Caco-2 (cell line): ENCODE measurements at regions not wholly inside any gene's neighbourhood (a gene's known extent, or its start where the extent isn't known, plus 50 kb on each side); places are given as distances from the start of the nearest gene placed in this dataset.

Source experiments
- BruUV-seq: library from RNA; stranded (reverse); fragments of 400-500 nt; replicated peaks from 2 replicates; lab custom pipeline; 2021; lab: Mats Ljungman, UMichigan
- CTCF ChIA-PET: fragments of 300-600 bp; sonication (Branson Sonifier 250); formaldehyde crosslinking; loops from one replicate; lab custom pipeline; 2022; ENCODE audit warnings: antibody characterized with exemption; lab: Charles Lee
- POLR2A ChIA-PET: fragments of 300-600 bp; sonication (Branson Sonifier 250); formaldehyde crosslinking; loops from one replicate; lab custom pipeline; 2022; ENCODE audit warnings: antibody characterized with exemption; lab: Charles Lee
- DNase-seq, 2 experiments: peaks; one replicate each; pipeline versions ENCODE4 v3.0.0 to v3.0.0-alpha.2; 2020 to 2022
- H3K27me3 ChIP-seq: replicated peaks from 2 replicates; pipeline ENCODE4 v1.6.0; 2011; ENCODE audit warnings: low read length; ENCODE audit not compliant: control insufficient read depth, insufficient read depth
- H3K36me3 ChIP-seq: 2 replicates; pipeline ENCODE4 v1.5.1; 2011; ENCODE audit warnings: low read length; ENCODE audit not compliant: control insufficient read depth, insufficient read depth
- H3K4me1 ChIP-seq: fragments of 250-450 bp; sonication (Bioruptor Pico); 2 replicates; pipeline ENCODE4 v1.5.1; 2020; ENCODE audit warnings: mild to moderate bottlenecking
- H3K4me3 ChIP-seq: 2 replicates; pipeline ENCODE4 v1.5.1; 2011; ENCODE audit warnings: low read depth, mild to moderate bottlenecking, control low read depth, low read length
- H3K9me3 ChIP-seq: fragments of 250-450 bp; sonication (Bioruptor Pico); 2 replicates; pipeline ENCODE4 v1.5.1; 2020; ENCODE audit warnings: mild to moderate bottlenecking, moderate library complexity
- H3K27ac Mint-ChIP-seq: one replicate; pipeline ENCODE4 v1.8.0; 2022; ENCODE audit warnings: mixed read lengths; ENCODE audit not compliant: unreplicated experiment
- H3K27me3 Mint-ChIP-seq: one replicate; pipeline ENCODE4 v1.8.0; 2022; ENCODE audit warnings: mixed read lengths; ENCODE audit not compliant: insufficient read depth, unreplicated experiment
- H3K36me3 Mint-ChIP-seq: one replicate; pipeline ENCODE4 v1.8.0; 2022; ENCODE audit warnings: mild to moderate bottlenecking, mixed read lengths; ENCODE audit not compliant: insufficient read depth, unreplicated experiment
- H3K4me1 Mint-ChIP-seq: one replicate; pipeline ENCODE4 v1.8.0; 2022; ENCODE audit warnings: low read depth, mixed read lengths; ENCODE audit not compliant: unreplicated experiment
- H3K4me3 Mint-ChIP-seq: one replicate; pipeline ENCODE4 v1.8.0; 2022; ENCODE audit warnings: mild to moderate bottlenecking, moderate library complexity, mixed read lengths; ENCODE audit not compliant: unreplicated experiment
- H3K9me3 Mint-ChIP-seq: one replicate; pipeline ENCODE4 v1.8.0; 2022; ENCODE audit warnings: mixed read lengths; ENCODE audit not compliant: unreplicated experiment
- CTCF ChIP-seq, 2 experiments: fragments of 200-600 bp in 1 of 2; IDR thresholded peaks; 1 replicate in 1 of 2; 2 replicates in 1 of 2; pipeline versions ENCODE4 v1.5.1 to v1.8.0; 2011 to 2022; ENCODE audit warnings: antibody characterized with exemption in 1 of 2, control low read depth in 1 of 2, inconsistent platforms in 1 of 2, low read depth in 1 of 2, low read length in 1 of 2, mild to moderate bottlenecking in 1 of 2, moderate library complexity in 1 of 2; ENCODE audit not compliant: insufficient read depth in 1 of 2, severe bottlenecking in 1 of 2, unreplicated experiment in 1 of 2
- intact Hi-C: fragments of 100-400 bp; cut with micrococcal nuclease; formaldehyde crosslinking; loops from one replicate; pipeline ENCODE4 v1.10.0; 2022; ENCODE audit not compliant: unreplicated experiment

DNA sequence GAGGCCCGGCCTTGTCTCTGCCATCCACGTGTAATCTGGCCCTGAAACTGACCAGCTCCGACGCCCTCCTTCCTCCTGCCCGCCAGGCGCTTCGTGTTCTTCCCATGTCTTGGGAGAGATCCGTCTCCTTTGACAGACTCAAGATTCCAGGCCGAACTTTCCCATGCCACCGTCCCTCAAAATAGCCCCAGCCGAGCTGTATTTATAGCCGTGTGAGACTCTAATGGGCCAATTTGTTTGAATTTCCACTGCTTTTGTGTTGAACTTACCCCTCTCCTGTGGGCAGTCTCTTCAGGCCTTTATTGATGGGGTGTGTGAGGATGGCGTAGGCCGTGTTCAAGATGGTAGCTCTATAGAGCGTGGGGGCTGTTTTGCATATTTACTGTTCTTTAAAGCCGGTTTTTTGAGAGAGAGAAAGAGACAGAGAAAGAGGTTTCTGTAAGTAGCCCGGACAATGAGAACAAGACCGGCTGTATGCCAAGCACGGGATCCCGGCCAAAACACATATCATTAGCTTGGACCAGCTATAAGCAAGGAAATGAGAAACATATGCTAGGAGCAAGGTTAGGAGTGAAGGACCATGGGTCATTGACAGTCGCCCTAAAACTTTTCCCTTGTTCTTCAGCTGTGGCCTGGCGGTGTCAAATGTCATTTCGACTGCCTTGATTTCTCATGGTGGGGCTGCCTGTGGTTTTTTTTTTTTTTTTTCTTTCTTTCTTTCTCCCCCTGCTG lies 124.5 kb upstream of the ZFHX3 start:
- Mint-ChIP-seq H3K4me3 (no peak overlapping the region), H3K9me3 (peaks cover 11% of the 10 kb centered on the region), H3K36me3 (no peaks in the 10 kb centered on the region), H3K4me1 (peaks cover 7% of the 10 kb centered on the region), H3K27me3 (peaks cover 5% of the 10 kb centered on the region), H3K27ac (no peak overlapping the region)
- ChIA-PET CTCF (interaction anchor here (0.6 kb wide), 2 partner anchors 340 to 862 kb away, joined by 3 read pairs; no protein-coding TSS in a partner anchor), POLR2A (no interaction called here)
- no peak for DNase-seq
- TF ChIP-seq CTCF (IDR thresholded peaks at IDR 0.05; ENCODE audit: insufficient read depth in 1 of 2, low read depth in 1 of 2, low read length in 1 of 2, severe bottlenecking in 1 of 2, unreplicated experiment in 1 of 2): peak in 1 of 2 experiments; percentile 43
- no peak overlapping the region for H3K4me3 ChIP-seq
- BruUV-seq: no TSS peak
- H3K27me3 ChIP-seq: no peaks in the 10 kb centered on the region
- H3K4me1 ChIP-seq: 0 out of 2 replicates have a peak, but pooled peaks cover 7% of the 10 kb centered on the region
- H3K9me3 ChIP-seq: no peaks in the 10 kb centered on the region
- H3K36me3 ChIP-seq: no peaks in the 10 kb centered on the region
- intact Hi-C loops: loop anchor here (5.0 kb wide), 2 partner anchors 100 to 115 kb away; no protein-coding TSS in a partner anchor

- Histone ChIP-seq H3K4me3 (no peak overlapping the region), H3K4me1 (0 out of 2 replicates have a peak, but pooled peaks cover 7% of the 10 kb centered on the region), H3K27me3 (no peaks in the 10 kb centered on the region), H3K9me3 (no peaks in the 10 kb centered on the region), H3K36me3 (no peaks in the 10 kb centered on the region)
- POLR2A ChIA-PET: no interaction called here
- no peak for TF ChIP-seq CTCF (IDR thresholded peaks at IDR 0.05; ENCODE audit: insufficient read depth in 1 of 2, low read depth in 1 of 2, low read length in 1 of 2, severe bottlenecking in 1 of 2, unreplicated experiment in 1 of 2)
- H3K4me3 Mint-ChIP-seq: no peak overlapping the region
- no peak for DNase-seq
- H3K9me3 Mint-ChIP-seq: peaks cover 10% of the 10 kb centered on the region
- BruUV-seq: no TSS peak
- H3K4me1 Mint-ChIP-seq: peaks cover 7% of the 10 kb centered on the region
- intact Hi-C loops: loop anchor here (5.0 kb wide), 2 partner anchors 100 to 115 kb away; no protein-coding TSS in a partner anchor
- peaks cover 5% of the 10 kb centered on the region for H3K27me3 Mint-ChIP-seq
- CTCF ChIA-PET: no interaction called here
- no peaks in the 10 kb centered on the region for H3K36me3 Mint-ChIP-seq
- no peak overlapping the region for H3K27ac Mint-ChIP-seq
These were observed 123.9 kb upstream of the ZFHX3 start for GRCh38 chr16:73171901-73172240.

DNA sequence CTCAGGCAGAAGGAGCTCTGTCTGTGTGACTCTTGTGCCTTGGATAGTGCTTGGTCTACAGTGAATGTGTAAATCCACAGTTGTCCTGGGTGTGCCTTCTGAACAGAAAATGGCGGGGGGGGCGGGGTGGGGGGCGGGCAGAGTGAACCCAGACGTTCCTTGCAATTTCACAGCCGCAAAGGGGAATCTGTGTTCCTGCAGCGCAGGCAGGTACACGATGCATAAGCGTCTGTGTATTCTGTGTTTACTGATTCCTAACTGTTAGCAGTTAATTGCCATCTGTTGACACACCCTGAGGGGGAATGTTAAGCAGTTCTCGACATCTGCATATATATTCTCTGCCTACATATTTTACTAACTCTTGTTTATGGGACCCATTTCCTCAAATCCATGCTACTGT lies 123.5 kb upstream of the ZFHX3 start:
- DNase-seq: no peak
- Histone ChIP-seq H3K27me3 (no peaks in the 10 kb centered on the region), H3K4me1 (0 out of 2 replicates have a peak, but pooled peaks cover 7% of the 10 kb centered on the region), H3K36me3 (no peaks in the 10 kb centered on the region), H3K9me3 (no peaks in the 10 kb centered on the region), H3K4me3 (no peak overlapping the region)
- H3K36me3 Mint-ChIP-seq: no peaks in the 10 kb centered on the region
- no TSS peak for BruUV-seq
- ChIA-PET CTCF (no interaction called here), POLR2A (no interaction called here)
- H3K27me3 Mint-ChIP-seq: peaks cover 5% of the 10 kb centered on the region
- H3K4me1 Mint-ChIP-seq: peaks cover 4% of the 10 kb centered on the region
- no peak overlapping the region for H3K27ac Mint-ChIP-seq
- intact Hi-C loops: loop anchor here (5.0 kb wide), 2 partner anchors 99 to 114 kb away; no protein-coding TSS in a partner anchor
- peaks cover 5% of the 10 kb centered on the region for H3K9me3 Mint-ChIP-seq
- no peak for TF ChIP-seq CTCF (IDR thresholded peaks at IDR 0.05; ENCODE audit: insufficient read depth in 1 of 2, low read depth in 1 of 2, low read length in 1 of 2, severe bottlenecking in 1 of 2, unreplicated experiment in 1 of 2)
- no peak overlapping the region for H3K4me3 Mint-ChIP-seq
